ENCODE measurements at regions not wholly inside any gene's neighbourhood (a gene's known extent, or its start where the extent isn't known, plus 50 kb on each side); places are given as distances from the start of the nearest gene placed in this dataset.

DNA sequence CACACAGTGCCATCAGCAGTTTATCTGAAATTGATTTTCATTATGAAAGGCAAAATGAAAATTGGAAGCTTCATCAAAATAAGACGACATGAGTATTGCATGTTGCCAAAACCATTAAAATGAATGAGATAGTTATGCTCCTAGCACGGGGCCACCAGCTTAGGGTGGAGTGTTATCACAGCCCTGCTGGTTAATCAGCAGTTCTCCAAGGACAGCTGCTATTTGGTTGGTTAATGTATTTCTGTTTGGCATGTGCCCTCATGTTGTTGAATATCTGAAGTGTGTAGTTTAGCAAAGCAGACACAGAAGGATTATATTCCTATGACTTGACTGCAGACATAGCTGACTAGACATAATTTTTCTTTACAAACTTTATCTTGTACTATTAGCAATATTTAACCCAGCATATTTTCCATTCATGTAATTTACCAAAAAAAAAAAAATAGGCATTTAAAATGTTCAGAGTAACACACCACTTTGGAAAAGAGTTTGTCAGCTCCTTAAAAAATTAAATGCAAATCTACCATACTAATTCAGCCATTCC is 98.6 kb upstream of the PIK3R1 start:
- TF ChIP-seq SP1 (IDR thresholded peaks at IDR 0.05) (peak; percentile 13), MAX (IDR thresholded peaks at IDR 0.05) (no peak), TAF1 (conservative IDR thresholded peaks at IDR 0.05) (no peak), YY1 (IDR thresholded peaks at IDR 0.05) (no peak), RXRA (IDR thresholded peaks at IDR 0.05) (no peak), RAD21 (IDR thresholded peaks at IDR 0.05) (peak in 1 of 2 donors; percentile 36)
- TF ChIP-seq, protein P1, sequence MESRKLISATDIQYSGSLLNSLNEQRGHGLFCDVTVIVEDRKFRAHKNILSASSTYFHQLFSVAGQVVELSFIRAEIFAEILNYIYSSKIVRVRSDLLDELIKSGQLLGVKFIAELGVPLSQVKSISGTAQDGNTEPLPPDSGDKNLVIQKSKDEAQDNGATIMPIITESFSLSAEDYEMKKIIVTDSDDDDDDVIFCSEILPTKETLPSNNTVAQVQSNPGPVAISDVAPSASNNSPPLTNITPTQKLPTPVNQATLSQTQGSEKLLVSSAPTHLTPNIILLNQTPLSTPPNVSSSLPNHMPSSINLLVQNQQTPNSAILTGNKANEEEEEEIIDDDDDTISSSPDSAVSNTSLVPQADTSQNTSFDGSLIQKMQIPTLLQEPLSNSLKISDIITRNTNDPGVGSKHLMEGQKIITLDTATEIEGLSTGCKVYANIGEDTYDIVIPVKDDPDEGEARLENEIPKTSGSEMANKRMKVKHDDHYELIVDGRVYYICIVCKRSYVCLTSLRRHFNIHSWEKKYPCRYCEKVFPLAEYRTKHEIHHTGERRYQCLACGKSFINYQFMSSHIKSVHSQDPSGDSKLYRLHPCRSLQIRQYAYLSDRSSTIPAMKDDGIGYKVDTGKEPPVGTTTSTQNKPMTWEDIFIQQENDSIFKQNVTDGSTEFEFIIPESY (IDR thresholded peaks at IDR 0.05) = no peak
- TF ChIP-seq, protein P2, sequence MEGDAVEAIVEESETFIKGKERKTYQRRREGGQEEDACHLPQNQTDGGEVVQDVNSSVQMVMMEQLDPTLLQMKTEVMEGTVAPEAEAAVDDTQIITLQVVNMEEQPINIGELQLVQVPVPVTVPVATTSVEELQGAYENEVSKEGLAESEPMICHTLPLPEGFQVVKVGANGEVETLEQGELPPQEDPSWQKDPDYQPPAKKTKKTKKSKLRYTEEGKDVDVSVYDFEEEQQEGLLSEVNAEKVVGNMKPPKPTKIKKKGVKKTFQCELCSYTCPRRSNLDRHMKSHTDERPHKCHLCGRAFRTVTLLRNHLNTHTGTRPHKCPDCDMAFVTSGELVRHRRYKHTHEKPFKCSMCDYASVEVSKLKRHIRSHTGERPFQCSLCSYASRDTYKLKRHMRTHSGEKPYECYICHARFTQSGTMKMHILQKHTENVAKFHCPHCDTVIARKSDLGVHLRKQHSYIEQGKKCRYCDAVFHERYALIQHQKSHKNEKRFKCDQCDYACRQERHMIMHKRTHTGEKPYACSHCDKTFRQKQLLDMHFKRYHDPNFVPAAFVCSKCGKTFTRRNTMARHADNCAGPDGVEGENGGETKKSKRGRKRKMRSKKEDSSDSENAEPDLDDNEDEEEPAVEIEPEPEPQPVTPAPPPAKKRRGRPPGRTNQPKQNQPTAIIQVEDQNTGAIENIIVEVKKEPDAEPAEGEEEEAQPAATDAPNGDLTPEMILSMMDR (IDR thresholded peaks at IDR 0.05; ENCODE audit: low read depth, low read length, missing input control) = no peak
- TF ChIP-seq, protein P3, sequence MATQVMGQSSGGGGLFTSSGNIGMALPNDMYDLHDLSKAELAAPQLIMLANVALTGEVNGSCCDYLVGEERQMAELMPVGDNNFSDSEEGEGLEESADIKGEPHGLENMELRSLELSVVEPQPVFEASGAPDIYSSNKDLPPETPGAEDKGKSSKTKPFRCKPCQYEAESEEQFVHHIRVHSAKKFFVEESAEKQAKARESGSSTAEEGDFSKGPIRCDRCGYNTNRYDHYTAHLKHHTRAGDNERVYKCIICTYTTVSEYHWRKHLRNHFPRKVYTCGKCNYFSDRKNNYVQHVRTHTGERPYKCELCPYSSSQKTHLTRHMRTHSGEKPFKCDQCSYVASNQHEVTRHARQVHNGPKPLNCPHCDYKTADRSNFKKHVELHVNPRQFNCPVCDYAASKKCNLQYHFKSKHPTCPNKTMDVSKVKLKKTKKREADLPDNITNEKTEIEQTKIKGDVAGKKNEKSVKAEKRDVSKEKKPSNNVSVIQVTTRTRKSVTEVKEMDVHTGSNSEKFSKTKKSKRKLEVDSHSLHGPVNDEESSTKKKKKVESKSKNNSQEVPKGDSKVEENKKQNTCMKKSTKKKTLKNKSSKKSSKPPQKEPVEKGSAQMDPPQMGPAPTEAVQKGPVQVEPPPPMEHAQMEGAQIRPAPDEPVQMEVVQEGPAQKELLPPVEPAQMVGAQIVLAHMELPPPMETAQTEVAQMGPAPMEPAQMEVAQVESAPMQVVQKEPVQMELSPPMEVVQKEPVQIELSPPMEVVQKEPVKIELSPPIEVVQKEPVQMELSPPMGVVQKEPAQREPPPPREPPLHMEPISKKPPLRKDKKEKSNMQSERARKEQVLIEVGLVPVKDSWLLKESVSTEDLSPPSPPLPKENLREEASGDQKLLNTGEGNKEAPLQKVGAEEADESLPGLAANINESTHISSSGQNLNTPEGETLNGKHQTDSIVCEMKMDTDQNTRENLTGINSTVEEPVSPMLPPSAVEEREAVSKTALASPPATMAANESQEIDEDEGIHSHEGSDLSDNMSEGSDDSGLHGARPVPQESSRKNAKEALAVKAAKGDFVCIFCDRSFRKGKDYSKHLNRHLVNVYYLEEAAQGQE (IDR thresholded peaks at IDR 0.05) = no peak

Measured in liver (tissue), 3 donors.